ENCODE measurements at regions not wholly inside any gene's neighbourhood (a gene's known extent, or its start where the extent isn't known, plus 50 kb on each side); places are given as distances from the start of the nearest gene placed in this dataset.
"Not testable (repeated sequence)": the region's sequence is repeated elsewhere in the genome, so short reads cannot be mapped to it uniquely, and the experiment has no call there.

- DNase-seq (ENCODE audit: low spot score): no peak
Observed at GRCh38 chr2:56510610-56511009, 326.8 kb downstream of the CCDC85A start.

- DNase-seq (ENCODE audit: low spot score): no peak
Observed at GRCh38 chr2:56515399-56515798, 331.6 kb downstream of the CCDC85A start.

GRCh38 chr2:56519806-56520205, 336.0 kb downstream of the CCDC85A start:
- DNase-seq (ENCODE audit: low spot score): no peak

GRCh38 chr2:56522605-56523089, 338.9 kb downstream of the CCDC85A start:
- no peak for DNase-seq (ENCODE audit: low spot score)

GRCh38 chr2:56523816-56524215, 340.0 kb downstream of the CCDC85A start:
- DNase-seq (ENCODE audit: low spot score): no peak

- no peak for DNase-seq (ENCODE audit: low spot score)
Observed at GRCh38 chr2:56531668-56532420, 348.1 kb downstream of the CCDC85A start.

- no peak for DNase-seq (ENCODE audit: low spot score)
Observed at GRCh38 chr2:56534321-56534720, 350.5 kb downstream of the CCDC85A start.

GRCh38 chr2:56537756-56538155, 354.0 kb downstream of the CCDC85A start:
- DNase-seq (ENCODE audit: low spot score): no peak

- DNase-seq (ENCODE audit: low spot score): no peak
Observed at GRCh38 chr2:56539618-56540017, 355.8 kb downstream of the CCDC85A start.

GRCh38 chr2:56540467-56540866, 356.7 kb downstream of the CCDC85A start:
- DNase-seq (ENCODE audit: low spot score): no peak

- no peak for DNase-seq (ENCODE audit: low spot score)
Observed at GRCh38 chr2:56540916-56541315, 357.1 kb downstream of the CCDC85A start.

- DNase-seq (ENCODE audit: low spot score): no peak
Observed at GRCh38 chr2:56542213-56542612, 358.4 kb downstream of the CCDC85A start.

- DNase-seq (ENCODE audit: low spot score): no peak
Observed at GRCh38 chr2:56565143-56565542, 381.4 kb downstream of the CCDC85A start.

GRCh38 chr2:56571074-56571473, 387.3 kb downstream of the CCDC85A start:
- no peak for DNase-seq (ENCODE audit: low spot score)

GRCh38 chr2:56576001-56576400, 392.2 kb downstream of the CCDC85A start:
- no peak for DNase-seq (ENCODE audit: low spot score)

GRCh38 chr2:56580242-56580641, 396.5 kb downstream of the CCDC85A start:
- no peak for DNase-seq (ENCODE audit: low spot score)

GRCh38 chr2:56582570-56582969, 398.8 kb downstream of the CCDC85A start:
- DNase-seq (ENCODE audit: low spot score): no peak

- no peak for DNase-seq (ENCODE audit: low spot score)
Observed at GRCh38 chr2:56583796-56584315, 400.1 kb downstream of the CCDC85A start.

GRCh38 chr2:56587456-56587855, 403.7 kb downstream of the CCDC85A start:
- no peak for DNase-seq (ENCODE audit: low spot score)

GRCh38 chr2:56589194-56589593, 405.4 kb downstream of the CCDC85A start:
- DNase-seq (ENCODE audit: low spot score): no peak

- peak; percentile 2 for DNase-seq (ENCODE audit: low spot score)
Observed at GRCh38 chr2:56589835-56590234, 406.0 kb downstream of the CCDC85A start.

GRCh38 chr2:56590611-56591010, 406.8 kb downstream of the CCDC85A start:
- no peak for DNase-seq (ENCODE audit: low spot score)

- not testable (repeated sequence) for DNase-seq (ENCODE audit: low spot score)
Observed at GRCh38 chr2:56606086-56606485, 422.3 kb downstream of the CCDC85A start.

GRCh38 chr2:56613254-56613653, 429.5 kb downstream of the CCDC85A start:
- DNase-seq (ENCODE audit: low spot score): no peak
